Peyer's patch (tissue), 4 donors: ENCODE measurements at regions not wholly inside any gene's neighbourhood (a gene's known extent, or its start where the extent isn't known, plus 50 kb on each side); places are given as distances from the start of the nearest gene placed in this dataset.

Experiments
- DNase-seq, 3 donors: peaks; one replicate each; pipeline ENCODE4 v3.0.0-alpha.2; 2017 to 2019
- H3K27ac ChIP-seq, 4 donors: fragments of 200-600 bp; sonication (generic); one replicate each; pipeline ENCODE4 v1.5.1; 2016 to 2019
- H3K27me3 ChIP-seq, 2 donors: fragments of 200-600 bp; sonication (generic); one replicate each; pipeline ENCODE4 v1.5.1; 2019
- H3K36me3 ChIP-seq, 3 donors: fragments of 200-600 bp; sonication (generic); one replicate each; pipeline ENCODE4 v1.5.1; 2016 to 2019
- H3K4me1 ChIP-seq, 4 donors: fragments of 200-600 bp; sonication (generic); one replicate each; pipeline ENCODE4 v1.5.1; 2016 to 2019
- H3K4me3 ChIP-seq, 4 donors: fragments of 200-600 bp; sonication (generic); 1 replicate in 3 of 4; 2 replicates in 1 of 4; pipeline ENCODE4 v1.5.1; 2016 to 2019; ENCODE audit warnings: mild to moderate bottlenecking in 1 of 4
- H3K9me3 ChIP-seq, 4 donors: fragments of 200-600 bp; sonication (generic); one replicate each; pipeline ENCODE4 v1.5.1; 2016 to 2019; ENCODE audit warnings: mild to moderate bottlenecking in 1 of 4
- CTCF ChIP-seq, 6 experiments: fragments of 450-650 bp in 4 of 6; fragments of 200-600 bp in 2 of 6; sonication (generic) in 1 of 6; IDR thresholded peaks; one replicate each; pipeline ENCODE4 v1.5.1; 2017 to 2019; ENCODE audit warnings: antibody characterized with exemption in 6 of 6, mild to moderate bottlenecking in 3 of 6, moderate library complexity in 1 of 6
- POLR2A ChIP-seq, 2 donors: fragments of 450-650 bp; IDR thresholded peaks; one replicate each; pipeline ENCODE4 v1.5.1; 2017; ENCODE audit warnings: antibody characterized with exemption in 2 of 2, mild to moderate bottlenecking in 2 of 2, moderate library complexity in 2 of 2

- Histone ChIP-seq H3K27ac (no peak overlapping the region), H3K27me3 (no peaks in the 10 kb centered on the region), H3K9me3 (no peaks in the 10 kb centered on the region), H3K4me1 (no peaks in the 10 kb centered on the region), H3K4me3 (no peak overlapping the region), H3K36me3 (no peaks in the 10 kb centered on the region)
- TF ChIP-seq CTCF (IDR thresholded peaks at IDR 0.05) (no peak), POLR2A (IDR thresholded peaks at IDR 0.05) (no peak)
- no peak for DNase-seq
Observed at GRCh38 chr2:18721038-18721922, 131.9 kb upstream of the NT5C1B start.

DNA sequence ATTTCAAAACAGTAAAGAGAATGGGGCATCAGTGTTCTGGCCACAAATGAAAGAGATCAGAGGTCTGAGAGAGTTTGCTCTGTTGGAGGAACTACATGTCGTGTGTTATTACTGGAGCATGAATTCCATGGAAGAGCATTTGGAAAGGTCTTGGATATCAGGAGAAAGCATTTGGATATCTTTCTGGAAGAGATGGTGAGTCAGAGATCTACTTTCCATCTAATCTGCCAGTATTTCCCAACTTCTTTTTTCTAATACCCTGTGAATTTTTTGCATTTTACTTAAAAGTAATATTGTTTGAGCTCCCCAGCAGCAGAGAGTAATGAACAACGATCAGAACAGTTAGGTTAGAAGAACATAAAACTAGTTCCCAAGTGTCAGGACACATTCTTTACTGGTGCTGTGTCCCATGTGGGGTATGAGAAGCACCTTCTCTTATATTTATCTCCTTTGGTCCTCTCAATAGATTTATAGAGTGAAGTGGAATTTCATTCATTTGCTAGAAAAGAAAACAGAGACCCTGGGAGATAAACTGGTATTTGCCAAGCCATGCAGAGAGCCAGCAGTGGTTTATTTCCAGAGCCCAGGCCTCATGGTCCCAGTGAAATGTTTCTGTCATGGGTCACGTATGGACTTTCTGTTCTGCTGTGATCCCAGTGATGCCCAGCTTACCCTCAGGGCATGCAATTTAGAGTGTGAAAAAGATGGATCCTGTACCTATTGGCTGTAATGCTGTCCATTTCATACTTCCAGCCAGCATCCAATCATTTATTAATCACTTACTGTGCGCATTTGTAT is 130.8 kb upstream of the NT5C1B start:
- no peaks in the 10 kb centered on the region for H3K4me1 ChIP-seq
- DNase-seq = no peak
- TF ChIP-seq CTCF (IDR thresholded peaks at IDR 0.05) (no peak), POLR2A (IDR thresholded peaks at IDR 0.05) (no peak)
- H3K27me3 ChIP-seq = no peaks in the 10 kb centered on the region
- H3K27ac ChIP-seq = no peak overlapping the region
- H3K9me3 ChIP-seq = no peaks in the 10 kb centered on the region
- no peaks in the 10 kb centered on the region for H3K36me3 ChIP-seq
- no peak overlapping the region for H3K4me3 ChIP-seq

GRCh38 chr2:18708203-18708715 is 118.9 kb upstream of the NT5C1B start:
- Histone ChIP-seq H3K36me3 (no peaks in the 10 kb centered on the region), H3K4me1 (no peaks in the 10 kb centered on the region), H3K4me3 (no peak overlapping the region), H3K27me3 (no peaks in the 10 kb centered on the region), H3K9me3 (no peaks in the 10 kb centered on the region), H3K27ac (no peak overlapping the region)
- DNase-seq = no peak
- TF ChIP-seq CTCF (IDR thresholded peaks at IDR 0.05) = no peak
- TF ChIP-seq POLR2A (IDR thresholded peaks at IDR 0.05) = no peak

- no peak overlapping the region for H3K4me3 ChIP-seq
- no peak overlapping the region for H3K27ac ChIP-seq
- TF ChIP-seq CTCF (IDR thresholded peaks at IDR 0.05) = no peak
- TF ChIP-seq POLR2A (IDR thresholded peaks at IDR 0.05) = no peak
- no peaks in the 10 kb centered on the region for H3K4me1 ChIP-seq
- H3K36me3 ChIP-seq = no peaks in the 10 kb centered on the region
- DNase-seq = no peak
- H3K9me3 ChIP-seq = no peaks in the 10 kb centered on the region
- H3K27me3 ChIP-seq = no peaks in the 10 kb centered on the region
Observed at GRCh38 chr2:18706001-18706400, 116.6 kb upstream of the NT5C1B start.

DNA sequence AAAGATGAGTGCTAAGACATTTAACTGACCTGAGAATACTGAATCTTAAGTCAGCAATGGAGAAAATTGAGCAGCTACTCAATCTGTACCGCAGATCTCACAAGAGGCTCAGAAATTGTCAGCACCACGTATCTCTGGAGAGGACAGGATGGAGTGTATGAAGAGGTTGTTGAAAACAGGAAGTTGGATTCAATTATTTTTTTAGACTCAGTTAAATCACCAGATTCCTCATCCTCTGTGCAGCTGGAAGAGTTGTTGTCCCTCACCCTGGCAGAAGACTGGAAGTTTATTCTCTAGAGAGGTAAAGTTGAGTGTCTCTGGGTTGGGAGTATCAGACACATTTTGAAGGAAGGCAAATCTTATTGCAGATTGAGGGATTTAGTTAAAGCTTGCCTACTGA is 114.9 kb upstream of the NT5C1B start:
- Histone ChIP-seq H3K9me3 (no peaks in the 10 kb centered on the region), H3K27ac (no peak overlapping the region), H3K4me3 (no peak overlapping the region), H3K4me1 (no peaks in the 10 kb centered on the region), H3K36me3 (no peaks in the 10 kb centered on the region), H3K27me3 (no peaks in the 10 kb centered on the region)
- DNase-seq = no peak
- TF ChIP-seq POLR2A (IDR thresholded peaks at IDR 0.05) = no peak
- TF ChIP-seq CTCF (IDR thresholded peaks at IDR 0.05) = no peak
